ENCODE measurements at regions not wholly inside any gene's neighbourhood (a gene's known extent, or its start where the extent isn't known, plus 50 kb on each side); places are given as distances from the start of the nearest gene placed in this dataset.

- 10% methylated on average over 1 of the region's 1 CpG for WGBS (ENCODE audit: low lambda C conversion rate)
- Histone ChIP-seq H3K4me3 (replicated peaks in 1 of 3; ENCODE audit: insufficient read depth in 1 of 3, low read depth in 2 of 3, low read length in 3 of 3) (no peak overlapping the region), H3K36me3 (replicated peaks in 1 of 2; ENCODE audit: control insufficient read depth in 1 of 2, insufficient read depth in 2 of 2, low read length in 2 of 2) (no peaks in the 10 kb centered on the region), H3K4me2 (ENCODE audit: low read depth, low read length) (no peak overlapping the region), H3K9me3 (ENCODE audit: low read length) (no peaks in the 10 kb centered on the region), H3K27me3 (ENCODE audit: control insufficient read depth in 1 of 2, insufficient read depth in 2 of 2, low read length in 2 of 2) (peaks cover 0 to 2% of the 10 kb centered on the region in 2 experiments; a peak in 1 of 5 replicates), H3K9ac (ENCODE audit: insufficient read depth, low read depth, low read length) (no peak overlapping the region), H4K20me1 (ENCODE audit: insufficient read depth, low read length) (no peaks in the 10 kb centered on the region), H3K27ac (ENCODE audit: extremely low read length, insufficient read depth, low read length) (no peak overlapping the region), H2AFZ (ENCODE audit: low read length) (no peak overlapping the region), H3K79me2 (ENCODE audit: insufficient read depth, low read length) (no peaks in the 10 kb centered on the region), H3K4me1 (ENCODE audit: insufficient read depth, low read length) (no peaks in the 10 kb centered on the region)
- ChIA-PET POLR2A (no interaction called here), CTCF (ENCODE audit: low intra/inter-chr PET ratio, low total read pairs) (no interaction called here)
- ATAC-seq (no peak), DNase-seq (ENCODE audit: low spot score) (no peak), FAIRE-seq (no peak)
- BruUV-seq (replicated peaks), result no TSS peak
- no peak for TF ChIP-seq ZNF670 (CRISPR knock-in tag; IDR thresholded peaks at IDR 0.05; ENCODE audit: borderline replicate concordance)
- no peak for TF ChIP-seq ZNF879 (CRISPR knock-in tag; IDR thresholded peaks at IDR 0.05)
- no peak for TF ChIP-seq CTCF (CRISPR knock-in tag; IDR thresholded peaks at IDR 0.05)
- no peak for TF ChIP-seq GZF1 (CRISPR knock-in tag; IDR thresholded peaks at IDR 0.05)
- TF ChIP-seq ZNF510 (CRISPR knock-in tag; IDR thresholded peaks at IDR 0.05; ENCODE audit: low read depth), result no peak
- TF ChIP-seq ZNF501 (CRISPR knock-in tag; IDR thresholded peaks at IDR 0.05), result no peak
- TF ChIP-seq HOXD1 (CRISPR knock-in tag; IDR thresholded peaks at IDR 0.05), result no peak
- TF ChIP-seq, protein P1, sequence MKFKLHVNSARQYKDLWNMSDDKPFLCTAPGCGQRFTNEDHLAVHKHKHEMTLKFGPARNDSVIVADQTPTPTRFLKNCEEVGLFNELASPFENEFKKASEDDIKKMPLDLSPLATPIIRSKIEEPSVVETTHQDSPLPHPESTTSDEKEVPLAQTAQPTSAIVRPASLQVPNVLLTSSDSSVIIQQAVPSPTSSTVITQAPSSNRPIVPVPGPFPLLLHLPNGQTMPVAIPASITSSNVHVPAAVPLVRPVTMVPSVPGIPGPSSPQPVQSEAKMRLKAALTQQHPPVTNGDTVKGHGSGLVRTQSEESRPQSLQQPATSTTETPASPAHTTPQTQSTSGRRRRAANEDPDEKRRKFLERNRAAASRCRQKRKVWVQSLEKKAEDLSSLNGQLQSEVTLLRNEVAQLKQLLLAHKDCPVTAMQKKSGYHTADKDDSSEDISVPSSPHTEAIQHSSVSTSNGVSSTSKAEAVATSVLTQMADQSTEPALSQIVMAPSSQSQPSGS (CRISPR knock-in tag; IDR thresholded peaks at IDR 0.05), result no peak
- no peak for TF ChIP-seq FOXC1 (CRISPR knock-in tag; IDR thresholded peaks at IDR 0.05; ENCODE audit: borderline replicate concordance)
- TF ChIP-seq TBL1XR1 (IDR thresholded peaks at IDR 0.05; ENCODE audit: borderline replicate concordance, low read length, partially characterized antibody), result no peak
- TF ChIP-seq ZNF749 (CRISPR knock-in tag; IDR thresholded peaks at IDR 0.05; ENCODE audit: borderline replicate concordance), result no peak
- TF ChIP-seq, protein P2, sequence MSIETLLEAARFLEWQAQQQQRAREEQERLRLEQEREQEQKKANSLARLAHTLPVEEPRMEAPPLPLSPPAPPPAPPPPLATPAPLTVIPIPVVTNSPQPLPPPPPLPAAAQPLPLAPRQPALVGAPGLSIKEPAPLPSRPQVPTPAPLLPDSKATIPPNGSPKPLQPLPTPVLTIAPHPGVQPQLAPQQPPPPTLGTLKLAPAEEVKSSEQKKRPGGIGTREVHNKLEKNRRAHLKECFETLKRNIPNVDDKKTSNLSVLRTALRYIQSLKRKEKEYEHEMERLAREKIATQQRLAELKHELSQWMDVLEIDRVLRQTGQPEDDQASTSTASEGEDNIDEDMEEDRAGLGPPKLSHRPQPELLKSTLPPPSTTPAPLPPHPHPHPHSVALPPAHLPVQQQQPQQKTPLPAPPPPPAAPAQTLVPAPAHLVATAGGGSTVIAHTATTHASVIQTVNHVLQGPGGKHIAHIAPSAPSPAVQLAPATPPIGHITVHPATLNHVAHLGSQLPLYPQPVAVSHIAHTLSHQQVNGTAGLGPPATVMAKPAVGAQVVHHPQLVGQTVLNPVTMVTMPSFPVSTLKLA (IDR thresholded peaks at IDR 0.05), result no peak
- no peak for TF ChIP-seq ZNF572 (CRISPR knock-in tag; IDR thresholded peaks at IDR 0.05)
- intact Hi-C loops (cut with micrococcal nuclease; ENCODE audit: unreplicated experiment) (no loop called here), in situ Hi-C loops (cut with HindIII; ENCODE audit: extremely low pct_ligation_motif_present, low pct_unique_long_range_greater_than_20kb) (no loop called here)
Observed at GRCh38 chr18:51559902-51560287, 362.4 kb upstream of the MEX3C start.

Data from HepG2 (cell line).